Endodermal cell (in vitro differentiated cells): ENCODE measurements at regions not wholly inside any gene's neighbourhood (a gene's known extent, or its start where the extent isn't known, plus 50 kb on each side); places are given as distances from the start of the nearest gene placed in this dataset.

ENCODE experiments used
- DNase-seq: peaks from one replicate; pipeline ENCODE4 v3.0.0-alpha.2; 2017
- H3K27ac ChIP-seq: 2 replicates; pipeline ENCODE4 v1.5.1; 2013; ENCODE audit warnings: mild to moderate bottlenecking, low read depth, low read length, moderate library complexity
- H3K27me3 ChIP-seq: 2 replicates; pipeline ENCODE4 v1.6.1; 2013; ENCODE audit warnings: mild to moderate bottlenecking, low read length, moderate library complexity; ENCODE audit not compliant: insufficient read depth, control insufficient read depth, poor library complexity, severe bottlenecking
- H3K36me3 ChIP-seq: 2 replicates; pipeline ENCODE4 v1.7.0; 2013; ENCODE audit warnings: mild to moderate bottlenecking, low read length, moderate library complexity; ENCODE audit not compliant: control insufficient read depth, insufficient read depth
- H3K4me1 ChIP-seq: one replicate; pipeline ENCODE4 v1.7.0; 2013; ENCODE audit warnings: low read length; ENCODE audit not compliant: control insufficient read depth, insufficient read depth
- H3K4me3 ChIP-seq: 2 replicates; pipeline ENCODE4 v1.5.1; 2013; ENCODE audit warnings: mild to moderate bottlenecking, low read length, moderate library complexity
- H3K9ac ChIP-seq: 2 replicates; pipeline ENCODE4 v1.6.1; 2013; ENCODE audit warnings: mild to moderate bottlenecking, low read length, moderate library complexity; ENCODE audit not compliant: poor library complexity, severe bottlenecking; ENCODE audit errors: extremely low read depth
- H3K9me3 ChIP-seq: 2 replicates; pipeline ENCODE4 v1.6.1; 2013; ENCODE audit warnings: mild to moderate bottlenecking, low read length, moderate library complexity; ENCODE audit not compliant: control insufficient read depth
- H3K27ac Mint-ChIP-seq: 2 replicates; pipeline ENCODE4 v1.8.0; 2020; ENCODE audit warnings: mixed read lengths
- H3K27me3 Mint-ChIP-seq: 2 replicates; pipeline ENCODE4 v1.8.0; 2021; ENCODE audit warnings: mild to moderate bottlenecking, mixed read lengths; ENCODE audit not compliant: insufficient read depth
- H3K36me3 Mint-ChIP-seq: 2 replicates; pipeline ENCODE4 v1.8.0; 2020; ENCODE audit warnings: low read depth, mixed read lengths
- H3K4me1 Mint-ChIP-seq: 2 replicates; pipeline ENCODE4 v1.8.0; 2020; ENCODE audit warnings: mixed read lengths
- H3K4me3 Mint-ChIP-seq: 2 replicates; pipeline ENCODE4 v1.8.0; 2020; ENCODE audit warnings: mild to moderate bottlenecking, moderate library complexity, mixed read lengths
- H3K9me3 Mint-ChIP-seq: 2 replicates; pipeline ENCODE4 v1.8.0; 2020; ENCODE audit warnings: mild to moderate bottlenecking, mixed read lengths
- WGBS, 2 experiments: methylation state at CpG; one replicate each; pipeline versions ENCODE4 v1.1.5 to v1.1.7; 2013; ENCODE audit warnings: missing lambda C conversion rate in 2 of 2, mixed read lengths in 1 of 2; ENCODE audit not compliant: insufficient coverage in 1 of 2, insufficient read length in 1 of 2; 5-methylcytosine and 5-hydroxymethylcytosine counted together
- TF ChIP-seq, protein P1 (sequence below): fragments of 200-600 bp; sonication (generic); conservative IDR thresholded peaks from 2 replicates; pipeline ENCODE4 v1.5.0; 2021; ENCODE audit warnings: antibody characterized with exemption, mild to moderate bottlenecking

- no peak for DNase-seq
- WGBS, 2 experiments, result 88 to 96% methylated on average over 1 to 3 of the region's 4 CpGs
- no peak overlapping the region for H3K4me3 Mint-ChIP-seq
- no peak overlapping the region for H3K9ac ChIP-seq
- no peaks in the 10 kb centered on the region for H3K9me3 ChIP-seq
- no peaks in the 10 kb centered on the region for H3K27me3 ChIP-seq
- H3K36me3 Mint-ChIP-seq, result no peaks in the 10 kb centered on the region
- peaks cover 10% of the 10 kb centered on the region for H3K4me1 Mint-ChIP-seq
- no peaks in the 10 kb centered on the region for H3K4me1 ChIP-seq
- H3K4me3 ChIP-seq, result no peak overlapping the region
- H3K27me3 Mint-ChIP-seq, result no peaks in the 10 kb centered on the region
- H3K27ac Mint-ChIP-seq, result no peak overlapping the region
- no peak overlapping the region for H3K27ac ChIP-seq
- H3K36me3 ChIP-seq, result no peaks in the 10 kb centered on the region
- no peaks in the 10 kb centered on the region for H3K9me3 Mint-ChIP-seq
- TF ChIP-seq, protein P1, sequence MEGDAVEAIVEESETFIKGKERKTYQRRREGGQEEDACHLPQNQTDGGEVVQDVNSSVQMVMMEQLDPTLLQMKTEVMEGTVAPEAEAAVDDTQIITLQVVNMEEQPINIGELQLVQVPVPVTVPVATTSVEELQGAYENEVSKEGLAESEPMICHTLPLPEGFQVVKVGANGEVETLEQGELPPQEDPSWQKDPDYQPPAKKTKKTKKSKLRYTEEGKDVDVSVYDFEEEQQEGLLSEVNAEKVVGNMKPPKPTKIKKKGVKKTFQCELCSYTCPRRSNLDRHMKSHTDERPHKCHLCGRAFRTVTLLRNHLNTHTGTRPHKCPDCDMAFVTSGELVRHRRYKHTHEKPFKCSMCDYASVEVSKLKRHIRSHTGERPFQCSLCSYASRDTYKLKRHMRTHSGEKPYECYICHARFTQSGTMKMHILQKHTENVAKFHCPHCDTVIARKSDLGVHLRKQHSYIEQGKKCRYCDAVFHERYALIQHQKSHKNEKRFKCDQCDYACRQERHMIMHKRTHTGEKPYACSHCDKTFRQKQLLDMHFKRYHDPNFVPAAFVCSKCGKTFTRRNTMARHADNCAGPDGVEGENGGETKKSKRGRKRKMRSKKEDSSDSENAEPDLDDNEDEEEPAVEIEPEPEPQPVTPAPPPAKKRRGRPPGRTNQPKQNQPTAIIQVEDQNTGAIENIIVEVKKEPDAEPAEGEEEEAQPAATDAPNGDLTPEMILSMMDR, result no peak
Observed at GRCh38 chr7:83794829-83795228, 145.9 kb upstream of the SEMA3E start.

DNA sequence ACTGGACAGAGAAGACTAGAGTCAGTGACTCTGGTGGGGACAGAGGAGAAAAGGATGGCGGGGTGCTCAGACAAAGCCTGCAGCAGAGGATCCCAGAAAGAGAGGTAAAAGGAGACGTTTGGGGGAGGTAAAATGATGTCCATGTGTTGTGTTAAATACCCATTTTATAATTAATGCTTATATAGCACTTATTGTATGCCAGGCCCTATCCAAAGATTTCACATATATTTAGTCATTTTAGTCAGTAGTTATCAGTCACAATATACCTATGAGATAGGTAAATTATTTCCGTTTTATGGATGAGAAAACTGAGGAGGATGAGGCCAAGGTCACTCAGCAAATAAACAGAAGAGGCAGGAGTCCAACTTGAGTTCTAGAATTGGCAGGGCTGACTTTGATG is 144.6 kb upstream of the SEMA3E start:
- H3K9ac ChIP-seq, result no peak overlapping the region
- DNase-seq, result no peak
- no peaks in the 10 kb centered on the region for H3K27me3 Mint-ChIP-seq
- H3K27ac ChIP-seq, result no peak overlapping the region
- no peaks in the 10 kb centered on the region for H3K27me3 ChIP-seq
- no peaks in the 10 kb centered on the region for H3K4me1 ChIP-seq
- no peak overlapping the region for H3K4me3 ChIP-seq
- no peak overlapping the region for H3K4me3 Mint-ChIP-seq
- TF ChIP-seq, protein P1, result no peak
- WGBS, 2 experiments, result 98% methylated on average over 2 of the region's 3 CpGs; no CpG with 5 or more reads in 1 of the 2 experiments
- H3K36me3 Mint-ChIP-seq, result no peaks in the 10 kb centered on the region
- no peaks in the 10 kb centered on the region for H3K36me3 ChIP-seq
- H3K9me3 ChIP-seq, result no peaks in the 10 kb centered on the region
- H3K27ac Mint-ChIP-seq, result no peak overlapping the region
- peaks cover 10% of the 10 kb centered on the region for H3K4me1 Mint-ChIP-seq
- no peaks in the 10 kb centered on the region for H3K9me3 Mint-ChIP-seq

- Histone ChIP-seq H3K9me3 (no peaks in the 10 kb centered on the region), H3K4me3 (no peak overlapping the region), H3K27ac (no peak overlapping the region), H3K27me3 (no peaks in the 10 kb centered on the region), H3K9ac (no peak overlapping the region), H3K4me1 (no peaks in the 10 kb centered on the region), H3K36me3 (no peaks in the 10 kb centered on the region)
- Mint-ChIP-seq H3K27me3 (no peaks in the 10 kb centered on the region), H3K9me3 (no peaks in the 10 kb centered on the region), H3K4me3 (no peak overlapping the region), H3K27ac (no peak overlapping the region), H3K4me1 (peaks cover 10% of the 10 kb centered on the region), H3K36me3 (no peaks in the 10 kb centered on the region)
- WGBS, 2 experiments, result 75 to 86% methylated on average over 1 of the region's 1 CpG
- TF ChIP-seq, protein P1, result peak; percentile 54
- no peak for DNase-seq
Observed at GRCh38 chr7:83791737-83792136, 142.8 kb upstream of the SEMA3E start.
